GM12891 (cell line): ENCODE measurements at regions not wholly inside any gene's neighbourhood (a gene's known extent, or its start where the extent isn't known, plus 50 kb on each side); places are given as distances from the start of the nearest gene placed in this dataset.

Source experiments
- POLR2AphosphoS5 ChIP-seq: IDR thresholded peaks from 2 replicates; pipeline ENCODE4 v1.6.1; 2011; ENCODE audit warnings: low read depth, low read length, control low read depth
- SPI1 ChIP-seq: IDR thresholded peaks from 2 replicates; pipeline ENCODE4 v1.6.1; 2011; ENCODE audit warnings: low read depth, low read length, control low read depth

DNA sequence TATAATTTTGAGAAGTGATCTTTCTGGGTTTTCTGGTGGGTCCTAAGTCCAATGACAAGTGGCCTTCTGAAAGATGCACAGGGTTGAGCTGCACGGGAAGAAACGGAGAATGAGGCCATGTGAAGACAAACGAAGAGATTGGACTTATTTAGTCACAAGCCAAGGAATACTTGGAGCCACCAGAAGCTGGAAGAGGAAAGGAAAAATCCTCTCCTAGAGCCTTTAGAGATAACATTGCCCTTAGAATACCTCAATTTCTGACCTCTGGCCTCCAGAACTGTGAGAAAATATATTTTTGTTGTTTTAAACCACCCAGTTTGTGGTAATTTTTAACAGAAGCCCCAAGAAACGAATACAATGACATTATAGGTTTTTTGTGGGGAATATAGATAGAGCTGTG lies 360.5 kb upstream of the TARS1 start:
- no peak for TF ChIP-seq SPI1
- no peak for TF ChIP-seq POLR2AphosphoS5
